CMK (cell line): ENCODE measurements at regions not wholly inside any gene's neighbourhood (a gene's known extent, or its start where the extent isn't known, plus 50 kb on each side); places are given as distances from the start of the nearest gene placed in this dataset.

Source experiments
- DNase-seq: peaks from one replicate; pipeline ENCODE4 v3.0.0-alpha.2; 2010; ENCODE audit warnings: low read depth

DNA sequence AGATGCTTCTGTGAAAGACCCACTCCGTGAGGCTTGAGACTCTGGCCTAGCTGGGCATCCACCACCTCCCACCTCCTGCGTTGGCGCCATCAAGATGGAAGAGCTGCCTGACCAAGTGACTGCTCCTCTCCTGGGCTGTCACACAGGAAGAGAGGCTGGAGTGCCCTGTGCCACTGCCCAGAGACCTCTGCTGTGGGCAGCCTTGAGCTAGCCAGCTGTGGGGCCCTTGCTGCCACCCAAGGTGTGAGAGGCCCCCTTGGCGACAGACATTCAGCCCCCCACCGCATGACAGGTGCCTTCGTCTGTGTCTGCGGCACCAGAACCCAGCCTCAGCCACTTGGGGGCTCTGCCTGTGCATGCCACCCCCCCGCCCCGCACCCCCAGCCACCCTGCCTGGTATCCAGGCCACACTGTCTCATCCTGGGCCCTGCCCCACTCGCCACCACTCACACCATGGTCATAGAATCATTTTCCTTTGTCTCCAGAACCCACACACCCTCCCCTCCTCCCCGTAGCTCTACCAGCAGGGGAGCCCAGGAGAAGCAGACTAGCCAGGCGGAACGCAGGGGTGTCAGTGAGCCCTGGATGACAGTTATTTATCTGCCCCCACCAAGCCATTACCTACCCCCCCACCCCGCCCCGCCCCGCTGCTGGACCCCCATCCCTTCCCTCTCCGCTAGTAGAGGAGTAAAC, 120.9 kb upstream of the LHX1 start:
- DNase-seq: no peak

DNA sequence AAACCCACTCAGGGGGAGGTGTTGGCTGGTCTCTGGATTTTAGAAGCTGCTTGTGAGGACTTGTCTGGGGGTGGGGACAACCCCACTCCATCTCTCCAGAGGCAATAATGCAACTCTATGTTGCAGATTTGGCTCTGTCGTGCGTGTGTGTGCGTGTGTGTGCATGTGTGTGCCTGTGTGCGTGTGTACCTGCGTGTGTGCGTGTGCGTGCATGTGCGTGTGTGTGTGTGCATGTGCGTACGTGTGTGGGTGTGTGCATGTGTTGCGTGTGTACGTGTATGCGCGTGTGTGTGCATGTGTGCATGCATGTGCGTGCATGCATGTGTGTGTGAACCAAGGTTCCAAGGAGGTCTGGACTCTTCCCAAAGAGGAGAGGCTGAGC, 120.4 kb upstream of the LHX1 start:
- DNase-seq: no peak

DNA sequence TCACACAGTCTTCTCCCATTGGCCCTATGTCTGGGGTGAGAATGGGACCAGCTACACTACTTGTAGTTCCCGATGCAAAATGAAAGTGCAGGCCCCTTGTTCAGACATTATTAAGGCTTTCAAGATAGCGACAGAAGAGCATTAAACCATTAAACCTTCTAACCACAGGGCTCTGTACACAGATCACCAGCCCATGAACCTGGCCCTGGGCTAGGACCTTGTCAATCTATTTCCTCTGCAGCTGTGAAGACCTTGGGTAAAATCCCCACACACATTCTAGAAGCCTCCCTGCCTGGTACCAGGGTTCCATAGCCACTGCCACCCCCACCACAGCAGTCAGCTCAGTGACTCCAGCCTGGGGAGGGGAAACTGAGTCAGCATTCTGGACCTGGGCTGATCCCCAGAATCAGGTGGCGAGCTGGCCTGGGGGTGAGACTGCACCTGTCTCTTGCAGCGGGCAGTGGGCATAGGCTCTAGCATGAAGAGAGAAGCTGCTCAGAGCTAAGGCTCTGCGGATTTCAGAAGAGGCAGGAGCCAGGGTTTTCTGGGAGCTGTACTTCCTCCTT, 119.7 kb upstream of the LHX1 start:
- DNase-seq: no peak

DNA sequence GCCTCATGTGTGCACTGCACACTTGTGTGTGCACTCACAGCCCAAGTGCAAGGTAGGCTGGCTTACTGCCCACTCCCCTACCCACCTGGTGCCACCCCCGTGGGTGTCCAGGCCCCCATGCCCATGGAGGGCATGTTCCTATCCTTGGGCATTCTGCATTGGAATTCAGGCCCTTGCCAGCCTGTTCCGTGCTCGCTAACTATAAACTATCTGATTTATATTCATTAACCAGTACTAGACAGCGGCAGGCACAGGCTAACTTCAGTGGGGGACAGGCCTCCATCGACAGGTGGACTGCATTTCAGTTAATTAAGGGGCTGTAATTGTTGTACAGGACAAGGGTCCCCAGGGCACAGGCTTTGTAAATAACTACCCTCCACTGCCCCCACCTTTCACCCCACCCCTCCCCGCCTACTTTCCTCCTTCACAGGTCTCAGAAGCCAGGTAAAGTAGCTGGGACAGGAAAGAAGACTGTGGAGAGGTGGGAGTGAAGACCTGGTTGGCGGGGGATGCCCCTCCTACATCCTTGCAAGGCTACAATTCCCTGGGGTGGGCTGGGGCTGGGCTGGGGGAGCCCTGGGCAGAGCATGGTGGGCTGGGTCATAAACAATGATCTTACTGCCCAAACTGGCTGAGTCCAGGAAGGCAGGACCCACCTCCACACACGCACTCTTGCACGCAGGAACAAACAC, 119.0 kb upstream of the LHX1 start:
- DNase-seq: no peak

DNA sequence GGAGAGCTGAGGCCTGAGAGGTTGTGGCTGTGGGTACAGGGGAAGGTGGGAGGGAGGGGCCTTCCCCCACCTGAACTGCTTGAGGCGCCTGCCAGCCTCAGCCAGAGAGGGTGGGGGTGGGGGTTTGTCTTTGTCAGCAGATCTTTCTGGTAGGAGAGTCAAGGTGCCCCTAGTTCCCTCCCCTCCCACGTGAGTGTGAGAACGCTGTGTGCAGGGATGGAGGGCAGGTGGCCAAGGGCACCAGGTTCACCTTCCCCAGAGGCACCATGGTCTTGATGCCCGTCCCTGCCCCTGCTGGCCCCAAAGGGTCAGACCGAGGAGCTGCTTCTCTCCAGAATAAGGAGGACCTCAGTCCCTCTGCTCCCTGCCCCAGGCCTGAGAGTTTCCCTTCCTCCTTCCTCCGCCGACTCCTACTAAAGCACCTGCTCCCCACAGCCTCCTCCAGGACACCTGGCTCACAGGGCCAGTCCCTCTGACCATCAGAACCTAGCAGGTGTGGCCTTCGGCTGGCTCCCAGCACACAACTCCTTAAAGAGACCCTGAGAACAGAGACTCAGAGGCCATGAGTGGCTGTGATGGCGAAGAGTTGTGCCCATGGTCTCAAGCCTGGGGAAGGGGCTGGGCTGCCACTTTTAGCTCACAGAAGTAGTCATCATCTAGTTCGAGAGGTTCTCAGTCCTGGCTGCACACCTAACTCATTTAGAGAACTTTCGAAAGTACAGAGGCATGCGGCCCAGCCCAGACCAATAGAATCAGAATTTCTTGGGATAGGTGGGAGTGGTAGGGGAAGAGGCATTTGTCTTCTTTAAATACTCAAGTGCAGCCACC, 113.2 kb upstream of the LHX1 start:
- no peak for DNase-seq

DNA sequence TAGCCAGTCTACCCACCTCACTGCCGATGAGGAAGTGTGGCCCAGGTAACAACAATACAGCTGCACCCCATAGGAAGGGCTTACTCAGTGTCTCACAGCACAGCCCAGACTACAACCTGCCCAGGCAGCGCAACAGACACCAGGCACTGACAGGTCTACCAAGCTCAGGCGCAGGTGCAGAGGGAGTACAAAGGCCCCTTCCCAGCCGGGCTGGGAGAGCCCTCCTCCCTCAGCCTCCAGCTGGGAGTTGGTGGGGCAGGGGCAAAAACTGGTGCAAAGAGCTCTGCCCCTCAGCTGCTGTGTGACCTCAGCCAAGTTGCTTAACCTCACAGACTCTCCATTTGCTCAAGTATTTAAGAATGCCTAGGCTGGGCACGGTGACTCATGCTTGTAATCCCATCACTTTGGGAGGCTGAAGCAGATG, 112.6 kb upstream of the LHX1 start:
- no peak for DNase-seq

DNA sequence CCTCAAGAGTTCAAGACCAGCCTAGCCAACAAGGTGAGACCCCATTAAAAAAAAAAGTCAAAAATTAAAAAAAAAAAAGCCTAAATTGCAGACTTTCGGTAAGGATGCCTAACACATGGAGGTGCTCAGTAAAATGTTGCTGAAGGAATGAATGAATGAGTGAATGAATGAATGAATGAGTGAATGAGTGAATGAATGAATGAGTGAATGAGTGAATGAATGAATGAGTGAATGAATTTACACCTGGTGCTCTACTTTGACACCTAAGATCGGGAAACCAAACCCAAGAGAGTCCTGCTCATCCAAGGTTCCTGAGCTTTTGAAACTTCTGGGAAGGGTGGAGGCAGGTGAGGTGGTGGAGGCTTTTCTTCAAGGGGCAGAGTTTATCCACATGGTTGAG, 112.2 kb upstream of the LHX1 start:
- DNase-seq: no peak

DNA sequence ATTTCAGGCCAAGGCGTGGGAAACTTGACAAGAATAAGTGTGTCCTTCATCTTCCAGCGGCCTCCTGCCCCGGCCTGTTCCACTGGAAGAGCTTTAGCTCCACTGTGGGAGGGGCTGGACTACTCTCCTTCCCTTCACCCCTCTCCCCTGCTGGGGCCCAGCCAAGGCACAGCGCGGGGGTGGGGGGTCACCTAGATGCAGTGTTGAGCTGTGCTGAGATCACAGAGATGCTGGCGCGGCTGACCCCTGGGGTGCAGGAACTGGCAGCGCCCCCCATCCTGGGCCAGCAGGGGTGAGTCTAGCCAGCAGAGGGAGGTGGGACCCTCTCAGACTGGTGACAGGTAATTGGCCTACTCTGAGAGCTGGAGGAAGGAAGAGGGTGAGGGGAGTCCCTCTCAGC, 111.8 kb upstream of the LHX1 start:
- DNase-seq: no peak

DNA sequence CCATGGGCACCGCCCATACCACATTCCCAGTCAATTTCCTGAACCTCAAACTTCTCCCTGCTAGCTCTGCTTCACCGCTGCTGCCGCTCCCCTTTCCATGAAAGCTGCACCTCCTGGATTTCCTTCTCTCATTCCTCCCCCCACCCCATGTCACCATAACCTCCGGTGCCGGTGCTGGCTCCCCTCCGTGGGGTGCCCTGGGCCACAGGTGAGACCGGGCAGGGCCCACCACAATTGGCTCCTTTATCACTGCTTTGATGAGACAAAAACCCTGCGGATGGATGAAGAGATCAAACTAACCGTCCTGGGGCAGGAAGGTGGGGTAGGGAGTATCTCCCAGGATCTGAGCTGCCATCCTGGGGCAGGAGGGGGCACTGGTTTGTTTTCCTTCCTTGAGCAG, 111.3 kb upstream of the LHX1 start:
- no peak for DNase-seq

DNA sequence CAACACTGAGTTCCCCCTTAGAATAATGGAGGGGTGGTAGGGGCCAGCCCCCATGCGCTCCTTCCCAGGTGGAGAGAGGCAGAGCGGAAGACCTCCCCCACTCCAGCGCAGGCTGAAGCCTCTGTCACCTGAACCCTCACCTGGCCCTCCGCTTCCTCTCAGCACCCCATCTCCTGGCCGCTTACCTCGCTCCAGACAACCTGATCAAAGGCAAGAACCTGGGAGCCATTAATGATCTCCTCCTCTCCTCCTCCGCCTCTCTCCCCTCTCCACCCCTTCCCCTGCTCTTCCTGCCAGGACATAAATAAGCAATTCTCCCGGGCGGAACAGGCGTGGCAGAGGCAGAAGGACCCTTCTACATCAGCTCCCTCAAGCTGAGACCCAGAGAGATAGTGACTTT, 110.2 kb upstream of the LHX1 start:
- DNase-seq: no peak

DNA sequence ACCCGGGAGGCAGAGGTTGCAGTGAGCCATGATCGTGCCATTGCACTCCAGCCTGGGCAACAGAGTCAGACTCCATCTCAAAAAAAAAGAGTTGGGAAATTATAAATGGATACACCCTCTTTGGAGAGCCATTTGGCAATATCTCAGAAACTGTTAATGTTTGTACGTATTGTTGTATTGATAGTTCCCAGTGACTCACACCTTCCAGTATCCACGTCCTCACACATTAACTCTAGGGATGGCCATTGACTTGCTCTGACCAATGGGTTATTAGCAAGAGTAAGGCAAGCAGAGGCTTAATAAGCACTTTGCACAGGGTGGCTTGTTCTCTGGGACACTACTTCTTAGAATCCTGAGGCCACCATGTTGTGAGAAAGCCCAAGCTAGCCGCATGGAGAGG, 107.6 kb upstream of the LHX1 start:
- DNase-seq: no peak

DNA sequence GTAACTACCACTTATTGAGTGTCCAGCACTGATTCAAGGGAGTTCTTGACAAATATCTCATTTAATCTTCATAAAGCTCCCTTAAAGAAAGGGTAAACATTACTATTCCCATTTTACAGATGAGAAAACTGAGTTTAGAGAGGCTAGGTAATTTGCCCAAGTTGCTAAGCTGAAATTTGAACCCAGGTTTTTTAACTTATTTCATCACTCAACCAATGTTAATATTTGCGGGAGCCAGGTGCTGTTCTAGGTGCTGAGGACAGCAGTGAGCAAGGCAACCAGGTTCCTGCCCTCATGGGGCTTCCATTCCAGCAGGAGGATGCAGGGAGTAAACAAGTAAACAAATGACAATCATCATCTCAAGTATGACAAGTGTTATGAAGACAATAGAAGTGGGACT, 104.0 kb upstream of the LHX1 start:
- DNase-seq: no peak

DNA sequence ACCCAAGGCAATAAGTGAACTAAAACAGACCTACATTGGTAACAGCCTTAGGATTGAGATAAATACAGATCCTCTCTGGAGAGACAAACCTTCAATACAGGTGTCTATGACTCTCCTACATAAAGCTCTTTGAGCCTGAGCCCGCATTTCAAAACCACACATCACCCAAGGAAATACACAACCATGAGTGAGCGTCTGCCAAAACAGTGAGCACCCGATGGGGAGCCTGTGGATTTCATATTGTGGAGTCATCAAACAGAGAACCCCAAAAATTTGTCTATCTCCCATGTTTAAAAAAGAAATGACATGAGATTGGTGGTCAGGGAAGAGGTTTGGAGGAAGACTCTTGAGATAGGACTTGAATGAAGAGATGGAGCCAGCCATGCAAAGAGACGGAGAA, 102.2 kb upstream of the LHX1 start:
- no peak for DNase-seq

DNA sequence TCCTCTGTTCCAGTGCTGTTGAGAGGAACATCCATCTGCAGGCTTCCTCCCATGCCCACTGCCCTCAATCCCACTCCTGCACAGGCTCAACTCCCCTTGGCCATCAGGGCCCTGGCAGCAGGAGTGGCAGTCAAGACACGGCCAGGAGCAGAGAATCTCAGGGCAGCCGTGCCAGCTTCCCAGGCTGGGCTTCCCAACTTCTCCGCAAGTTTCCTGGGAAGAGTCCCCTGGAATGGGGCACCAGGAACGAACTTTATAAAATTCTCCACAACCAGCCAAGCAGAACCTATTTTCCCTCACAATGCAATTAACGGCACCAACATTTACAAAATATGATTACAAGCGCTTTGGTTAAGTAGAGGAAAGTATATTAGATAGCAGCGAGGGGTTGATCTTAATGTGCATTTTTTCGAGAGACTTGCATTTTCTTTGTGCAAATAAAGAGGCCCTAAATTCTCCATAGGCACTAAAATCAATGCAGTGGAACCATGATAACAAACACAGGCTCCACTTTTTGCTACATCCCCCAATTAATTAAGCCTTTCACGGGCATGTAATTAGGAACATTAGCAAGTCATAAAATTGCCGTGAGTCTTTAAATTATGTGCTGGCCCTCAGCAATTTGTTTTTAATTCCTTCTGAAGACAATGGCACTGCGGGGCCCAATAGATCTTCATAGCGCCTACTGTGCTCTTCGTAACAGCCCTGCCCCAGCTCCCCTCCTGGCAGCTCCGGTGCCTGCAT, 99.9 kb upstream of the LHX1 start:
- DNase-seq: no peak

DNA sequence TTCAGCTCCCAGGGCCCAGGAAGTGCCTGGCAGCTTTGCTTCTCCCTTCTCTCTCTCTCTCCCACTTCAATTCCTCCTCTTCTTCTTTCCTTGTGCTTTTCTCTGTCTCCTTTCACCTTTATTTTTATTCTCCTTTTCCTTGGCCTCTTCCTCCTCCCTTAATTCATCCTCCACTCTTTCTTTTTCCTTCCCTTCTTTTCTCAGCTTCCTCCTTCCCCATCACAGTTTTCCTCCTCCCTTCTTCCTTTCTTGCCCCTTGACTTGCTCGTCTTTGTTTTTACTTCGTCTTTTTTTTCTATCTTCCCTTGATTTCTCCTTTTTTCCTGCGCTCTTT, 99.4 kb upstream of the LHX1 start:
- DNase-seq: no peak

DNA sequence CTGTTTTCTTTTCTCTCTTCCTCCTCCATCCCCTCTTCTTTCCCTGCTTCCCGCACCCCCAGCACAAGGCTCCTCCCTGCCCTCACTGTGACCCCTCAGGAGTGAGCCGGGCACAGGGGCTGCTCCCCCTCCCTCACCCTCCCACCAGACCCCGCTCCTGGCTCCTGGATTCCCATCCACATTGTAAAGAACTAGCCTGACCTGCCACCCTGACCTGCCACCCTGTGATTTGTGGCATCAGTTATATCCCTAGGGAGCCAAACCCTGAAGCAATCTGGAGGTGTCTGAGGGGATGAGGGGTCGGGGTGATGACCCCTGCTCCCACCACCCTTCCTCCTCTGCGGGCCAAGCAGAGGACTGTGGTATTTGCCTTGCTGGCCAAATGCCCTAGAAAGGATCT, 98.0 kb upstream of the LHX1 start:
- no peak for DNase-seq

DNA sequence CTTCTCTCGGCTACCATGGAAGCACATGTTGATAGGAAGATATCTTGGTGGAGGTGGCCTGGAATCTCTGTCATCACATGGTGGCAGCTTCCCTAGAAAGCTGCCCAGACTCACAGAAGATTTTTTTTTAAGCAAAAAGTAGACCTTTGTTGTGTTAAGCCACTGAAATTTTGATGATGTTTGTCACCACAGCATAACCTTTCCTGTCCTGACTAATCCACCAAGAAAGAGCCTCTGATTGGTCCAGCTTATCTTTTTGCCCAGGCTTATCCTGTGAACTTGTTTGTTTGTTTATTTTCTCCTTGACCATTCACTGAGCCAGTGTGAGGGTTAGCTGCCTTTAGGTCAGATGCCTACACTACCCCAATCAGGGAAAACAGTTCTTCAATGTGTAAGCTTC, 96.5 kb upstream of the LHX1 start:
- no peak for DNase-seq

DNA sequence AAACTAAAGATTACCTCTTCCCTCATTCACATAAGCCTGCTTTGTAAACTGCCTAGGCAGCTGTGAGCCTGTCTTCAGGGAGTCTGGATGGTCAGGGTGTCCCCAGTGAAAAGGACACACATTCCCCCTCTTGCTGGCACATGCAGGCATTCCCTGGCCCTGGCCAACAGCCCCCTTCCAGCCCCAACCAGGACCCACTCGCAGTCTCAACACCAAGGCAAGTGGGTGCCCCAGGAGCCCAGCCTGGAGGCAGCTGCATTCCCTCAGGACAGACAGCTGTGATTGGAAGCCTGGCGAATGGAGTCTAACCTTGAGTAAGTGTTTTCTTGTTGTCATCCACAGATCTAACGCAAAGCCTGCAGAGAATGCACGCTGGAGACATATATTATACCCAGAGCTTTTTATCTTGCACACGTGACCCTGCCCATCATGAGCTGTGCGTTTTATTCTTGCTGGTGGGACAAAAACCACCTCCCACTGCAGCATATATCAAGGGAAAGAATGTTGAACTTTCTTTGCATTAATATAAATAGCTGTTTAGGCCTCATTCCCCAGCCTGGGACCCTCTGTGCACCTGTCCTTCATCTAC, 95.0 kb upstream of the LHX1 start:
- DNase-seq: no peak

DNA sequence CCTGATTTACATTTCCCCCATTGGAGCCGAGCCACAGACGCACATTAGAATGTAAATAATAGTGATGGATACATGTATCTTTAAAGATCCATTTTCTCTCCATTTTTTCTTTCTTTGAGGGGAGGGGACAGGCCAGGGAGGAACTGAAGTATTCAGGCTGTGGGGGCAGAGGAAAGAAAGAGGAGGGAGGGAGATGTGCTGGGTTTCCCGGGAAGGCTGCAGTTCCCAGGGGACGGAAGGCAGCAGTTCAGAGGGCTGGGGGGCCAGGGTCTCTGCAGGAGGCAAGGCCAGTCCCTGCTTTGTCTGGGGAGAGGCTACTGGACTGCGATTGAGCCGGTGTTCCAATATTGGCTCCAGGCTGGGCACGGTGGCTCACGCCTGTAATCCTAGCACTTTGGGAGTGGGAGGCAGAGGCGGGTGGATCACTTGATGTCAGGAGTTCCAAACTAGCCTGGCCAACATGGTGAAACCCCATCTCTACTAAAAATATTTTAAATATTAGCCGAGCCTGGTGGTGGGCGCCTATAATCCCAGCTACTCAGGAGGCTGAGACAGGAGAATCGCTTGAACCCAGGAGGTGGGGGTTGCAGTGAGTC, 94.2 kb upstream of the LHX1 start:
- DNase-seq: no peak

DNA sequence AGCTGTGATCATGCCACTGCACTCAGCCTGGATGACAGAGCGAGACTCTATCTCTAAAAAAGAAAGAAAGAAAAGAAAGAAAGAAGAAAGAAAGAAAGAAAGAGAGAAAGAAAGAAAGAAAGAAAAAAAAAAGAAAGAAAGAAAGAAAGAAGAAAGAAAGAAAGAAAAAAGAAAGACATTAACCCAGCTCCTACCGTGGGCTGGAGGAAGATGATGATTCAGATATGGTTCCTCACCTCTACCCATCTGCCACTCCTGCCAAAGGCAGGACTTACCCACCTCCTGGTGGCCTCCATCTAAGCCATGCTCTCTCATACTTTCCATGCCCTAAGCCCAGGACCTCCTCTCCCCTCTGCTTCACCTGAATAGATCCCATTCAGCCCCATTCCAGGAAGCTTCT, 93.3 kb upstream of the LHX1 start:
- no peak for DNase-seq

DNA sequence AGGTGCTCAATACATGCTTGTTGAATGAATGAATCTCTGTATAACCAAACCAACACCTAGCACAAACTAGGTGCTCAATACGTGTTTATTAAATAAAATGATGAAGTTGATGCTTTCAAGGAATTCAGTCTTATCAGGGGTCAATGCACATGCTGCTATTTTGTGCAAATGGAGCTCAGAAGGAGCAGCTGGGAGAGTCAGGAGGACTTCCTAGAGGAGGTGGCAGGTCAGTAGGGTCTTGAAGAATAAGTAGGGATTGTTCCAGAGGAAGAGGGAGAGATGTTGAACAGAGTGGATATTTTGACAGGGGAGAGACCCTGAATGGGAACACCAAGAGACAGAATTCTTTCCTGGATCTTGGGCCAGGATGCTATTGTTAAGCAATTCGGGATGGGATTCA, 92.7 kb upstream of the LHX1 start:
- no peak for DNase-seq

DNA sequence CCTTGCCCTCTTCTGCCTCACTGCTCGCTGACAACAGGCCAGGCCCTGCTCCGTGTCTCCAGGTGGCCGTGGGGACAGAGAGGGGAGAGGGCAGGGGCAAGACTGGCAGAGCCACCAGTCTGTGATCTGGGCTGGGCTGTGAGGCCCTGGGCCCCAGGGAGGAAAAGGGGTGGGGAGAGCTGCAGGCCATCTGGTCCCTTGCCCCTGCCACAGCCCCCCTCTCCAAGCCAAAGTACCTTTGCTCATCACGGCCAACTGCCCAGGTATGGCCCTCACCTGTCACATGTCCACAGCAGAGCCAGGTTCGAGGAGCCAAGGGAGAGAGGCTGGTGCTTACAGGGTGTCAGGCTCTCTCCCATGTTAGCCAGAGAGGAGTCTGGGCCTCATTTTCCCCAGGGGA, 91.4 kb upstream of the LHX1 start:
- no peak for DNase-seq
